ENCODE measurements at regions not wholly inside any gene's neighbourhood (a gene's known extent, or its start where the extent isn't known, plus 50 kb on each side); places are given as distances from the start of the nearest gene placed in this dataset.

DNA sequence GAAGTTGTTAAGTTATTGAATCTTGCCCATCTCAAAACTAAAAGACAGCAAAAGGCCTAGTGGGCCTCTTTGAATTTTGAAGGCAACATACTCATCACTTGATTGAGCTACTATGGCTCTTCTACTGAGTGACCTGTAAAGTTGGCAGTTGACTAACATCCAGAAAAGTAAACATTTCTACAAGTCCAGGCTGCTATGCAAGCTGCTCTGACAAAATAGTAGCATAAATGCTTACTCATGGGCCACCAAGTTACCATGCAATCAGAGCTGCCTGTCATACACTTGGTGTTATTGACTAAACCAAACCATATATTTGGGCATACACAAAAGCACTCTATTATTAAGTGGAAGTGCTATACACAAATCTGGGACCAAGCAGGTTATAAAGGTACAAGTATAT, 148.8 kb downstream of the DDX3Y start:
- Histone ChIP-seq H3K27me3 (ENCODE audit: control insufficient read depth, insufficient read depth, low read length) (no peaks in the 10 kb centered on the region), H3K4me3 (ENCODE audit: low read depth, low read length) (no peak overlapping the region), H3K36me3 (ENCODE audit: control insufficient read depth, insufficient read depth, low read length) (no peaks in the 10 kb centered on the region)
- ChIA-PET POLR2A (no interaction called here), CTCF (no interaction called here)
- TF ChIP-seq, protein P1, sequence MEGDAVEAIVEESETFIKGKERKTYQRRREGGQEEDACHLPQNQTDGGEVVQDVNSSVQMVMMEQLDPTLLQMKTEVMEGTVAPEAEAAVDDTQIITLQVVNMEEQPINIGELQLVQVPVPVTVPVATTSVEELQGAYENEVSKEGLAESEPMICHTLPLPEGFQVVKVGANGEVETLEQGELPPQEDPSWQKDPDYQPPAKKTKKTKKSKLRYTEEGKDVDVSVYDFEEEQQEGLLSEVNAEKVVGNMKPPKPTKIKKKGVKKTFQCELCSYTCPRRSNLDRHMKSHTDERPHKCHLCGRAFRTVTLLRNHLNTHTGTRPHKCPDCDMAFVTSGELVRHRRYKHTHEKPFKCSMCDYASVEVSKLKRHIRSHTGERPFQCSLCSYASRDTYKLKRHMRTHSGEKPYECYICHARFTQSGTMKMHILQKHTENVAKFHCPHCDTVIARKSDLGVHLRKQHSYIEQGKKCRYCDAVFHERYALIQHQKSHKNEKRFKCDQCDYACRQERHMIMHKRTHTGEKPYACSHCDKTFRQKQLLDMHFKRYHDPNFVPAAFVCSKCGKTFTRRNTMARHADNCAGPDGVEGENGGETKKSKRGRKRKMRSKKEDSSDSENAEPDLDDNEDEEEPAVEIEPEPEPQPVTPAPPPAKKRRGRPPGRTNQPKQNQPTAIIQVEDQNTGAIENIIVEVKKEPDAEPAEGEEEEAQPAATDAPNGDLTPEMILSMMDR (IDR thresholded peaks at IDR 0.05; ENCODE audit: insufficient read depth, low read depth, low read length): no peak
- DNase-seq (ENCODE audit: low read depth): no peak

DNA sequence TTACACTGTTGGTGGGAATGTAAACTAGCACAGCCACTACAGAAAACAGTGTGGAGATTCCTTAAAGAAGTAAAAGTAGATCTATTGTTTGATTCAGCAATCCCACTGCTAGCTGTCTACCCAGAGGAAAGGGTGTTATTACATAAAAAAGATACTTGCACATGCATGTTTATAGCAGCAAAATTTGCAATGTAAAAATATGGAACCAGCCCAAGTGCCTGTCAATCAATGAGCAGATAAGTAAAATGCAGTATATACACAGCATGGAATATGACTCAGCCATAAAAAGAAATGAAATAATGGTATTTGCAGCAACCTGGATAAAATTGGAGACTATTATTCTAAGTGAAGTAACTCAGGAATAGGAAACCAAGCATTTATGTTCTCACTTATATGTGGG, 161.7 kb downstream of the DDX3Y start:
- DNase-seq (ENCODE audit: low read depth): no peak
- POLR2A ChIA-PET: no interaction called here
- CTCF ChIA-PET: no interaction called here
- H3K4me3 ChIP-seq (ENCODE audit: low read depth, low read length): no peak overlapping the region
- TF ChIP-seq, protein P1 (IDR thresholded peaks at IDR 0.05; ENCODE audit: insufficient read depth, low read depth, low read length): no peak
- H3K36me3 ChIP-seq (ENCODE audit: control insufficient read depth, insufficient read depth, low read length): no peaks in the 10 kb centered on the region
- no peaks in the 10 kb centered on the region for H3K27me3 ChIP-seq (ENCODE audit: control insufficient read depth, insufficient read depth, low read length)

DNA sequence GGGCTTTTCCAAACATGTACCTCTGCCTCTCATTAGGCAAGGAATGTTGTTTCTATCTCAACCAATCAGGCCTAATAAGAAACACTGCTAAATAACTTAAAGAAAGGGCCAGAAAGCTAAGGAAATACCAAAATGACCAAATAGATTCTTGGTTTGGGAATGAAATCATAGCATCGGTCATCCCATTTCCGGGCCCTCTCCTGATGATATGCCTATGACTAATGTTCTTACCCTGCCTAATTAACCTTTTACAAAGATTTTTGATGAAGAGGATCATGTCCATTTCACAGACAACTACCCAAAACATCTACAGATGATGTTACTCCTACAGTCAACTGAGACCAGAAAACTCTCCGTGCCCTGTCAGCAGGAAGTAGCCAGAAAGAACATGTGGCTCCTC, 164.0 kb downstream of the DDX3Y start:
- TF ChIP-seq, protein P1 (IDR thresholded peaks at IDR 0.05; ENCODE audit: insufficient read depth, low read depth, low read length): no peak
- ChIA-PET POLR2A (no interaction called here), CTCF (no interaction called here)
- Histone ChIP-seq H3K36me3 (ENCODE audit: control insufficient read depth, insufficient read depth, low read length) (no peaks in the 10 kb centered on the region), H3K27me3 (ENCODE audit: control insufficient read depth, insufficient read depth, low read length) (no peaks in the 10 kb centered on the region), H3K4me3 (ENCODE audit: low read depth, low read length) (no peak overlapping the region)
- peak; percentile 26 for DNase-seq (ENCODE audit: low read depth)

DNA sequence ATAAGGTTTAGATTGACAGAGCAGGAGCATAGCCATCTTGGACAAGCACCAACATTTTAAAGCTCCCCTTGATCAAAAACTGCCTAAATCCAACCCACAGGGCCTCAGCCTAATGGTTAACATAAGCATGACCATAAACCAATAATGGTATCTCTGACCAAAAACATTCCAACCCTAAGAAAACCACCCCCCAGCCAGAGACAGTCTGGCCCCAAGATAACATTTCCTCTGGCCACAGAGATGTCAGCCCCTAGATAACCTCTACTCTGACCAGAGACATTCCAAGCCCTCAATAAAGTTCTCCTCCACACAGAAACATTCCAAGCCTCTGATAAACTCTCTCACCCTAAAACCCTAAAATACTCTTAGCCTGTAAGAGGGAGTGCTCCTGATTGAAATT, 164.4 kb downstream of the DDX3Y start:
- H3K4me3 ChIP-seq (ENCODE audit: low read depth, low read length): no peak overlapping the region
- POLR2A ChIA-PET: no interaction called here
- no peaks in the 10 kb centered on the region for H3K36me3 ChIP-seq (ENCODE audit: control insufficient read depth, insufficient read depth, low read length)
- CTCF ChIA-PET: no interaction called here
- no peak for DNase-seq (ENCODE audit: low read depth)
- TF ChIP-seq, protein P1 (IDR thresholded peaks at IDR 0.05; ENCODE audit: insufficient read depth, low read depth, low read length): no peak
- H3K27me3 ChIP-seq (ENCODE audit: control insufficient read depth, insufficient read depth, low read length): no peaks in the 10 kb centered on the region

DNA sequence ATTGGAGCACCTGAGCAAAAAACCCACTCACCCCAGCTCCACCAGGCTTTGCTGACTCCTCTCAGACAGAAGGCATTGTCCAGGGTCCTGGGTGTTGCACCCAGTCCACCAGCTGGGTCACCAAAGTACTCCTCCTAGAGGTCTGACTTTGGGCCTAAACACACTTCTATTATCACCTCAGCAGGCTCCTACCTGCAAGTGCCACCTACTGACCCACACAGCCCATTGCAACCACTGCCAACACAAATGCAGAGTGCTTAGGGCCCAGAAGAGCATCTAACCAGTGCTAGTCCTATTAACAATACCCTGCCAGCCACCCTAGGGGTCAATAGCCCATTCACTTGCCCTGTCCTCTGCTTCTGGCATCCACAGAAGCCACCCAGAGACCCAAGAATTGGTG, 178.1 kb downstream of the DDX3Y start:
- Histone ChIP-seq H3K27me3 (ENCODE audit: control insufficient read depth, insufficient read depth, low read length) (no peaks in the 10 kb centered on the region), H3K36me3 (ENCODE audit: control insufficient read depth, insufficient read depth, low read length) (no peaks in the 10 kb centered on the region), H3K4me3 (ENCODE audit: low read depth, low read length) (no peak overlapping the region)
- DNase-seq (ENCODE audit: low read depth): no peak
- CTCF ChIA-PET: no interaction called here
- POLR2A ChIA-PET: no interaction called here
- TF ChIP-seq, protein P1 (IDR thresholded peaks at IDR 0.05; ENCODE audit: insufficient read depth, low read depth, low read length): no peak

Measured in BJ (cell line).